Esophagus squamous epithelium (tissue), 5 donors: ENCODE measurements at regions not wholly inside any gene's neighbourhood (a gene's known extent, or its start where the extent isn't known, plus 50 kb on each side); places are given as distances from the start of the nearest gene placed in this dataset.

Experiments used
- DNase-seq: peaks from one replicate; lab custom pipeline; 2025; lab: John Stamatoyannopoulos, UW
- H3K27ac ChIP-seq, 4 donors: fragments of 200-600 bp; sonication (generic); one replicate each; pipeline ENCODE4 v1.5.1; 2016 to 2019; ENCODE audit warnings: mild to moderate bottlenecking in 1 of 4
- H3K27me3 ChIP-seq, 4 donors: fragments of 200-600 bp; sonication (generic); 1 replicate in 3 of 4; 2 replicates in 1 of 4; pipeline versions ENCODE4 v1.5.1 to v1.6.0; 2017 to 2021; ENCODE audit warnings: antibody characterized with exemption in 1 of 4
- H3K36me3 ChIP-seq, 3 donors: fragments of 200-600 bp; sonication (generic); one replicate each; pipeline ENCODE4 v1.5.1; 2016 to 2019
- H3K4me1 ChIP-seq, 3 donors: fragments of 200-600 bp; sonication (generic); one replicate each; pipeline ENCODE4 v1.5.1; 2017 to 2019
- H3K4me3 ChIP-seq, 4 donors: fragments of 200-600 bp; sonication (generic); 1 replicate in 3 of 4; 2 replicates in 1 of 4; pipeline ENCODE4 v1.5.1; 2016 to 2019; ENCODE audit warnings: mild to moderate bottlenecking in 2 of 4, moderate library complexity in 1 of 4
- H3K9me3 ChIP-seq, 3 donors: fragments of 200-600 bp; sonication (generic); one replicate each; pipeline ENCODE4 v1.5.1; 2016 to 2019
- POLR2A ChIP-seq, 4 donors: fragments of 450-650 bp; IDR thresholded peaks; one replicate each; pipeline ENCODE4 v1.6.1; 2017; ENCODE audit warnings: antibody characterized with exemption in 4 of 4, mild to moderate bottlenecking in 4 of 4, moderate library complexity in 3 of 4
- WGBS, 2 donors: methylation state at CpG; one replicate each; pipeline ENCODE4 v1.1.5; 2018; 5-methylcytosine and 5-hydroxymethylcytosine counted together
- intact Hi-C: fragments of 100-400 bp; cut with DNase I; formaldehyde crosslinking; loops from one replicate; pipeline ENCODE4 v1.15.0; 2022
- TF ChIP-seq, protein P1 (sequence below), 6 experiments: fragments of 450-650 bp in 4 of 6; fragments of 200-600 bp in 2 of 6; sonication (generic) in 2 of 6; IDR thresholded peaks; one replicate each; pipeline ENCODE4 v1.5.1; 2016 to 2019; ENCODE audit warnings: antibody characterized with exemption in 6 of 6, mild to moderate bottlenecking in 4 of 6, moderate library complexity in 4 of 6
- donor health status: DM: yes; HTN: yes; CAD: no.

DNA sequence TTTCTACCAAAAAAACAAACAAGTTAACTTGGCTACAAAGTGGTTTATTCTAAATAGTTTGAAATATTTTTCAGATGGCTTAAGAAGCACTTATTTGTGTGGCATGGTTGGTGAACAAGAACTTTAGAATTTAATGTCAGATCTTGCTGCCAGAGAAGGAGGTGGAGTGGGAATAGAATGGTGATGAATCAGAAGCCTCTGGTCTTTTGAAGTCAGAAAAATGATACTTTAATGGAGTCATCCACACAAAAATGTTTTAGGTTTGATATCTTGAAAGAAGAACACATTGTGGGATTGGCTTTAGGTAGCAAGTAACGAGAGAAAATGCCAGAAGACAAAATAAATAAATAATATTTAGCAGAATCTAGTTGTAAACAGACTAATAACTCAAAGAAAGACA is 243.1 kb upstream of the FANCL start:
- intact Hi-C loops: no loop called here
- H3K27me3 ChIP-seq: no peaks in the 10 kb centered on the region
- 30 to 38% methylated on average over 1 of the region's 1 CpG for WGBS, 2 donors
- H3K27ac ChIP-seq: no peak overlapping the region
- H3K9me3 ChIP-seq: no peaks in the 10 kb centered on the region
- TF ChIP-seq, protein P1, sequence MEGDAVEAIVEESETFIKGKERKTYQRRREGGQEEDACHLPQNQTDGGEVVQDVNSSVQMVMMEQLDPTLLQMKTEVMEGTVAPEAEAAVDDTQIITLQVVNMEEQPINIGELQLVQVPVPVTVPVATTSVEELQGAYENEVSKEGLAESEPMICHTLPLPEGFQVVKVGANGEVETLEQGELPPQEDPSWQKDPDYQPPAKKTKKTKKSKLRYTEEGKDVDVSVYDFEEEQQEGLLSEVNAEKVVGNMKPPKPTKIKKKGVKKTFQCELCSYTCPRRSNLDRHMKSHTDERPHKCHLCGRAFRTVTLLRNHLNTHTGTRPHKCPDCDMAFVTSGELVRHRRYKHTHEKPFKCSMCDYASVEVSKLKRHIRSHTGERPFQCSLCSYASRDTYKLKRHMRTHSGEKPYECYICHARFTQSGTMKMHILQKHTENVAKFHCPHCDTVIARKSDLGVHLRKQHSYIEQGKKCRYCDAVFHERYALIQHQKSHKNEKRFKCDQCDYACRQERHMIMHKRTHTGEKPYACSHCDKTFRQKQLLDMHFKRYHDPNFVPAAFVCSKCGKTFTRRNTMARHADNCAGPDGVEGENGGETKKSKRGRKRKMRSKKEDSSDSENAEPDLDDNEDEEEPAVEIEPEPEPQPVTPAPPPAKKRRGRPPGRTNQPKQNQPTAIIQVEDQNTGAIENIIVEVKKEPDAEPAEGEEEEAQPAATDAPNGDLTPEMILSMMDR (IDR thresholded peaks at IDR 0.05): no peak
- no peak for TF ChIP-seq POLR2A (IDR thresholded peaks at IDR 0.05)
- no peaks in the 10 kb centered on the region for H3K36me3 ChIP-seq
- DNase-seq: no peak
- no peaks in the 10 kb centered on the region for H3K4me1 ChIP-seq
- no peak overlapping the region for H3K4me3 ChIP-seq

DNA sequence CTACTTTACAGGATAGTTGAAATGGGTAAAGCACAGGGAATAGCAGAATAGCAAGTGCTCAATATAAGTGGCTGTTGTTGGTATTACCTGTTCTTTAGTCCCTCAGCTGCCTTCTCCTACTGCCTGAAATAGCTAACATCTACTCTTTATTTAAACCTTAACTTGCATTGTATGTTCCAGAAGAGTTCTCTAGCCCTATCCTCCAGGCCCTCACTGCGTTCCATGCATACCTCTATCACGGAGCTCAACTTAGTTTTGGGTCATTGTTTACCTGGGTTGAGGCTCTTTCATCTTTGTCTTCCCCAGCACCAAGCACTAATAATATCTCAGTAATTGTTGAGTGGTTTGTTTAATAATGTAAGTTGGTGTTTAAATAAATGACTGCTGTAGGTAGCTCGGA is 242.2 kb upstream of the FANCL start:
- DNase-seq: no peak
- Histone ChIP-seq H3K4me1 (no peaks in the 10 kb centered on the region), H3K27me3 (no peaks in the 10 kb centered on the region), H3K36me3 (no peaks in the 10 kb centered on the region), H3K4me3 (no peak overlapping the region), H3K9me3 (no peaks in the 10 kb centered on the region), H3K27ac (no peak overlapping the region)
- intact Hi-C loops: no loop called here
- 70 to 82% methylated on average over 3 of the region's 3 CpGs for WGBS, 2 donors
- TF ChIP-seq POLR2A (IDR thresholded peaks at IDR 0.05): no peak
- TF ChIP-seq, protein P1 (IDR thresholded peaks at IDR 0.05): no peak

DNA sequence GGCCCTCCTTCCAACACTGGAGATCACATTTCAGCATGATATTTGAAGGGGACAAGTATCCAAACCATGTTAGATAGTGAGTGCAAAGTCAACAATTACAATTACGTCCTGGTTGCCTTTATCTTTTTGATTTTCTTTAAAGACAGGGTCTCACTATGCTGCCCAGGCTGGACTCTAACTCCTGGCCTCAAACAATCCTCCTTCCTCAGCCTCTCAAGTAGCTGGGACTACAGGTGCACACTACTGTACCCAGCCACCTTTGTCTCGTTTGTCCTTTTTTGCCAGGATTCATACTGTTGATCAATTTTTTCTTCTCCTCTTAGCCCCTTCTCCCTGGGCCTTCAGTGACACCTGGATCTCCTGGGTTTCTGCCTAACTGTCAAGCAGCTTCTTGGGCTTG is 240.5 kb upstream of the FANCL start:
- H3K27ac ChIP-seq: no peak overlapping the region
- H3K36me3 ChIP-seq: no peaks in the 10 kb centered on the region
- no peak overlapping the region for H3K4me3 ChIP-seq
- H3K9me3 ChIP-seq: no peaks in the 10 kb centered on the region
- H3K4me1 ChIP-seq: no peaks in the 10 kb centered on the region
- intact Hi-C loops: no loop called here
- WGBS, 2 donors: 71 to 72% methylated on average over 2 of the region's 2 CpGs
- TF ChIP-seq, protein P1 (IDR thresholded peaks at IDR 0.05): no peak
- no peak for TF ChIP-seq POLR2A (IDR thresholded peaks at IDR 0.05)
- DNase-seq: no peak
- no peaks in the 10 kb centered on the region for H3K27me3 ChIP-seq

DNA sequence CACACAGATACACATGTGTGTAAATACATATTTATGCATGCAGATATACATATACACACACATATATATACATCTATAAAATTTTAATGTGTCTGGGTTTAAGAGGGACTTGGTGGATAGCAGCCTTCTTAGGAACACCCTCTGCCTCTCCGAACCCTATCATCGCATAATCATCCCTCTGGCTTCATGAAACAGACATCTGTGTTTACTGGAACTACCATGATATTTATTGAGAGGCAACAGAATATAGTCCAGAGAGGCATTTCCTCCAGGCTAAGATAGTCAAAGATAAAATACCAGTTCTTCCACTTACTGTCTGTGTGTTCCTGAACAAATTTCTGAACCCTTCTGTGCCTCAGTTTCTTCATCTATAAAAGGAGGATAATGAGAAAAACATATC is 239.0 kb upstream of the FANCL start:
- H3K9me3 ChIP-seq: no peaks in the 10 kb centered on the region
- H3K27me3 ChIP-seq: no peaks in the 10 kb centered on the region
- H3K36me3 ChIP-seq: no peaks in the 10 kb centered on the region
- no peak overlapping the region for H3K27ac ChIP-seq
- no peak for TF ChIP-seq POLR2A (IDR thresholded peaks at IDR 0.05)
- TF ChIP-seq, protein P1 (IDR thresholded peaks at IDR 0.05): no peak
- WGBS, 2 donors: 74 to 96% methylated on average over 2 of the region's 2 CpGs
- no peak overlapping the region for H3K4me3 ChIP-seq
- no peaks in the 10 kb centered on the region for H3K4me1 ChIP-seq
- intact Hi-C loops: no loop called here
- DNase-seq: no peak

DNA sequence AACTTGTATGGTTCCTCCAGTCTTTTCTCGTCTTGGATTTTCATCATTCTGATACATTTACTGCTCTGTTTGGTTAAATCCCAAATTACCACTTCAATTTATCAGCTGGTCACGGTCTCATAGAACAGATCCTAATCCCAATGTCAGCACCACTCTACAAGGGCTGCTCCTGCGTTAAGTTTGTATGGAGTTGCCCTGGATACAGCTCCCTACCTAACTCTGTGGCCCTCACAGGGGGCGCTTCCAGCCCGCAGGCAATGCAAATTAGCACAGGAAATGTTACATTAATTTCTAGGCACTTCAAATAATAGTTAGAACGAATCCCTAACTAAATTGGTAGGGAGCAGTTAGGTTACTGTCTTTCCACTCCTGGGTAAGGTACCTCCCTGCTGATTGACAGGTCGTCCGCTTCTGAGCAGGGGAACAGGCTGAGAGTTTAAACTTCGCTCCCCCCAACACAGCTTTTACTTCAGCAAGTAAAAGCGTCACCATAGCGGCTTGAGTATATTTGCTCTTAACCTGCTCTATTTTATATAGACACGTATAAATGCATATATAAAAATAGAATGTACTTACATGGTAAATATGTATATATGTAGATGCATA is 238.5 kb upstream of the FANCL start:
- no peak for TF ChIP-seq POLR2A (IDR thresholded peaks at IDR 0.05)
- TF ChIP-seq, protein P1 (IDR thresholded peaks at IDR 0.05): no peak
- WGBS, 2 donors: 44 to 55% methylated on average over 12 of the region's 12 CpGs
- H3K27me3 ChIP-seq: no peaks in the 10 kb centered on the region
- no peak for DNase-seq
- no peaks in the 10 kb centered on the region for H3K9me3 ChIP-seq
- no peaks in the 10 kb centered on the region for H3K36me3 ChIP-seq
- H3K4me3 ChIP-seq: no peak overlapping the region
- H3K27ac ChIP-seq: no peak overlapping the region
- no peaks in the 10 kb centered on the region for H3K4me1 ChIP-seq
- intact Hi-C loops: no loop called here
